Activated naive CD8-positive, alpha-beta T cell treated with anti-CD3 and anti-CD28 coated beads for 36 hours (primary cell): ENCODE measurements at regions not wholly inside any gene's neighbourhood (a gene's known extent, or its start where the extent isn't known, plus 50 kb on each side); places are given as distances from the start of the nearest gene placed in this dataset.
"Not testable (repeated sequence)": the region's sequence is repeated elsewhere in the genome, so short reads cannot be mapped to it uniquely, and the experiment has no call there.

Experiments used
- DNase-seq: peaks from one replicate; pipeline ENCODE4 v3.0.0; 2021
- H3K27ac Mint-ChIP-seq: one replicate; pipeline ENCODE4 v1.8.0; 2022; ENCODE audit warnings: mild to moderate bottlenecking, moderate library complexity, mixed read lengths
- H3K27me3 Mint-ChIP-seq: one replicate; pipeline ENCODE4 v1.8.0; 2022; ENCODE audit warnings: mild to moderate bottlenecking, mixed read lengths
- H3K36me3 Mint-ChIP-seq: one replicate; pipeline ENCODE4 v1.8.0; 2021; ENCODE audit warnings: mild to moderate bottlenecking, mixed read lengths
- H3K4me1 Mint-ChIP-seq: one replicate; pipeline ENCODE4 v1.8.0; 2021; ENCODE audit warnings: mixed read lengths
- H3K4me3 Mint-ChIP-seq: one replicate; pipeline ENCODE4 v1.8.0; 2022; ENCODE audit warnings: mild to moderate bottlenecking, moderate library complexity, mixed read lengths
- H3K9me3 Mint-ChIP-seq: one replicate; pipeline ENCODE4 v1.8.0; 2022; ENCODE audit warnings: mixed read lengths

DNA sequence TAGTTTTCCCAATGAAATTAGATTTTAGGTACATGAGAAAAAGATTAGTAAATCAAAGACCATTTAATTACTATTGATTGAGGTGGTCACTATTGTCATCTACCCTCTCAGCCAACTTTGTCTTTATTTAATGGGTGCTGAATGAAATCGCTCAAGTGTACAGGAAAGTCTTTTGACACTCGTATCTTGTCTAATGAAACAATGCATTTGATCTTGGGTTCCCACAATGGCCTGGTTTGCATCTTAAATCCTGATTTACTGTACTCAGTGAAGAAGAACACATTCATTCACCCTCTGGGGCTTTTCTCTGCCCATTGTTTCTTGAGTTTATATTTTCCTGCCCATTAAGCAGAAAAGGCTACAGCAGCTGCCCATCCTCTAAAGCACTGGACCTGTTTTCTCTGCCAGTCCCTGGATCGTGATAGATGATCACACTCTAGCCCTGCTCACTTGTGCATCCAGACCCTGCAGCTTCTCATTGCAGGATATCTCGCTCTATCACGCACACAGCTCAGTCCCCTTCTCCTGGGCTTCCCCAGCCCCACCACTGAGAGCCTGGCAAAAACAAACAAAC is 1369.3 kb downstream of the AACS start:
- H3K4me3 Mint-ChIP-seq, result no peak overlapping the region
- no peaks in the 10 kb centered on the region for H3K4me1 Mint-ChIP-seq
- no peaks in the 10 kb centered on the region for H3K36me3 Mint-ChIP-seq
- H3K27ac Mint-ChIP-seq, result no peak overlapping the region
- H3K9me3 Mint-ChIP-seq, result peaks cover 6% of the 10 kb centered on the region
- no peaks in the 10 kb centered on the region for H3K27me3 Mint-ChIP-seq
- no peak for DNase-seq

DNA sequence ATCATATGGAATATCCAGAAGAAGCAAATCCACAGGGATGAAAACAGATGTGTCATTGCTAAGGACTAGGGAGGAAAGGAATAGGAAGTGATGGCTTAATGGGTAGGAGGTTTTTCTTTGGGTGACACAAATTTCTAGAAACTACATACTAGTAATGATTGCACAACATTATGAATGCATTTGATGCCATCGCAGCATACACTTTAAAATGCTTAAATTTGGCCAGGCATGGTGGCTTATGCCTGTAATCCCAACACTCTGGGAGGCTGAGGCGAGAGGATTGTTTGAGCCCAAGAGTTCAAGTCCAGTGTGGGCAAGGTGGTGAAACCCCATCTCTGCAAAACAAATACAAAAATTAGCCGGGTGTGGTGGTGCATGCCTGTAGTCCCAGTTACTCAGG is 1370.8 kb downstream of the AACS start:
- Mint-ChIP-seq H3K36me3 (no peaks in the 10 kb centered on the region), H3K4me1 (no peaks in the 10 kb centered on the region), H3K27me3 (no peaks in the 10 kb centered on the region), H3K27ac (no peak overlapping the region), H3K4me3 (no peak overlapping the region), H3K9me3 (no peaks in the 10 kb centered on the region)
- DNase-seq, result no peak

GRCh38 chr12:126437934-126438333 is 1372.7 kb downstream of the AACS start:
- no peaks in the 10 kb centered on the region for H3K27me3 Mint-ChIP-seq
- H3K27ac Mint-ChIP-seq, result no peak overlapping the region
- H3K4me3 Mint-ChIP-seq, result no peak overlapping the region
- no peaks in the 10 kb centered on the region for H3K9me3 Mint-ChIP-seq
- DNase-seq, result no peak
- H3K36me3 Mint-ChIP-seq, result no peaks in the 10 kb centered on the region
- no peaks in the 10 kb centered on the region for H3K4me1 Mint-ChIP-seq

GRCh38 chr12:126443977-126444376 is 1378.7 kb downstream of the AACS start:
- H3K36me3 Mint-ChIP-seq, result no peaks in the 10 kb centered on the region
- H3K4me3 Mint-ChIP-seq, result no peak overlapping the region
- no peak overlapping the region for H3K27ac Mint-ChIP-seq
- H3K27me3 Mint-ChIP-seq, result no peaks in the 10 kb centered on the region
- DNase-seq, result no peak
- H3K9me3 Mint-ChIP-seq, result peaks cover 4% of the 10 kb centered on the region
- no peaks in the 10 kb centered on the region for H3K4me1 Mint-ChIP-seq

- Mint-ChIP-seq H3K4me1 (no peaks in the 10 kb centered on the region), H3K27ac (no peak overlapping the region), H3K36me3 (no peaks in the 10 kb centered on the region), H3K4me3 (no peak overlapping the region), H3K27me3 (no peaks in the 10 kb centered on the region), H3K9me3 (peaks cover 4% of the 10 kb centered on the region)
- no peak for DNase-seq
Measured at GRCh38 chr12:126447346-126447745, 1382.1 kb downstream of the AACS start.

DNA sequence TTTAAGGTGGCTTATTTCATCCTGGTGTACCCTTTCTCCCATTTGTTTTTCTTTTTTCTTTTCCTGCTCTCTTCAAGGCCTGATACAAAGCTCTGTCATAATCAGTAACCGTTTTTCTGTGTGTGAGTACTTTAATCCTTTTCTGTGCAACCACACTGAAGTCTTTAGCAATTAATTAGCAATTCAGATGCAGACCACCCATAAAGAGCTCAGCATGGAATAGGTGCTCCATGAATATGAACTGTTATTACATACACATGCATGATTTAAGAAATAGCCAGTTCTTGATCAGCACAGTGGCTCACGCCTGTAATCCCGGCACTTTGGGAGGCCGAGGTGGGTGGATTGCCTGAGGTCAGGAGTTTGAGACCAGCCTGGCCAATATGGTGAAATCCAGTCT is 1386.6 kb downstream of the AACS start:
- no peak overlapping the region for H3K27ac Mint-ChIP-seq
- H3K36me3 Mint-ChIP-seq, result no peaks in the 10 kb centered on the region
- no peaks in the 10 kb centered on the region for H3K27me3 Mint-ChIP-seq
- H3K4me3 Mint-ChIP-seq, result no peak overlapping the region
- no peaks in the 10 kb centered on the region for H3K9me3 Mint-ChIP-seq
- no peak for DNase-seq
- H3K4me1 Mint-ChIP-seq, result no peaks in the 10 kb centered on the region

DNA sequence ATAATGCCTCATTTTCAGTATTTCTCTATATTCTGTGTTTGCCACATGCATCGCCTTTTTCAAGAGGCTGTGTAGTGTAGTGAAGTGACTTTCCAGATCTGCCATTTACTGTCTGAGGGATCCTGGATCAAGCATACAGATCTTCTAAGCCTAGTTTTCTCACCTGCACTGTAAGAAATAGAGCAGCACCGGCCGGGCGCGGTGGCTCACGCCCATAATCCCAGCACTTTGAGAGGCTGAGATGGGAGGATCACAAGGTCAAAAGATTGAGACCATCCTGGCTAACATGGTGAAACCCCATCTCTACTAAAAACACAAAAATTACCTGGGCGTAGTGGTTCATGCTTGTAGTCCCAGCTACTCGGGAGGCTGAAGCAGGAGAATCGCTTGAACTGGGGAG is 1387.5 kb downstream of the AACS start:
- not testable (repeated sequence) for DNase-seq, H3K27ac Mint-ChIP-seq, H3K4me1 Mint-ChIP-seq, H3K4me3 Mint-ChIP-seq, H3K27me3 Mint-ChIP-seq, H3K9me3 Mint-ChIP-seq, H3K36me3 Mint-ChIP-seq

DNA sequence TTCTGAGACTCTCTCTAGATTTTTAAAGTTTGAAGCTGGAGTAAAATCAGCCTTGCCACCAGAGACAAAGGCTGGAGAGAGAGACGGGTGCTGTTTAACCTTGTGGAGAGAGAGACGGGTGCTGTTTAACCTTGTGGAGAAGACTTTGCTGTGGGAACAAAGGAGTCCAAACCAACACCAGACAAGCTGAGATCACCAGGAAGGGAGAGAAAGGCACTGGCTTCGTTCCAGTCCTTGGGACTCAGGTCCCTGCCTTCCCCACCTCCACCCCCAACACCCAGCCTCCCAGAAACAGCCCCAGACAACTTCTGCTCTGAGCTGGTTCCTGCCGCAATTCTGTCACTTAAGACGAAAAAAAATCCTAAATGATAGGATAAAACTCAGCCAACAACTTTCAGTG is 1389.3 kb downstream of the AACS start:
- Mint-ChIP-seq H3K27me3 (no peaks in the 10 kb centered on the region), H3K4me1 (no peaks in the 10 kb centered on the region), H3K36me3 (no peaks in the 10 kb centered on the region), H3K9me3 (no peaks in the 10 kb centered on the region), H3K4me3 (no peak overlapping the region), H3K27ac (no peak overlapping the region)
- no peak for DNase-seq

GRCh38 chr12:126457776-126458175 is 1392.5 kb downstream of the AACS start:
- DNase-seq, result no peak
- H3K4me3 Mint-ChIP-seq, result no peak overlapping the region
- no peaks in the 10 kb centered on the region for H3K4me1 Mint-ChIP-seq
- no peaks in the 10 kb centered on the region for H3K36me3 Mint-ChIP-seq
- no peak overlapping the region for H3K27ac Mint-ChIP-seq
- H3K27me3 Mint-ChIP-seq, result no peaks in the 10 kb centered on the region
- H3K9me3 Mint-ChIP-seq, result no peaks in the 10 kb centered on the region

GRCh38 chr12:126464153-126464552 is 1398.9 kb downstream of the AACS start:
- Mint-ChIP-seq H3K4me1 (no peaks in the 10 kb centered on the region), H3K36me3 (no peaks in the 10 kb centered on the region), H3K27me3 (no peaks in the 10 kb centered on the region), H3K4me3 (no peak overlapping the region), H3K9me3 (no peaks in the 10 kb centered on the region), H3K27ac (no peak overlapping the region)
- DNase-seq, result no peak

GRCh38 chr12:126469211-126469610 is 1404.0 kb downstream of the AACS start:
- Mint-ChIP-seq H3K27ac (no peak overlapping the region), H3K4me3 (no peak overlapping the region), H3K27me3 (no peaks in the 10 kb centered on the region), H3K9me3 (peaks cover 7% of the 10 kb centered on the region), H3K4me1 (no peaks in the 10 kb centered on the region), H3K36me3 (no peaks in the 10 kb centered on the region)
- no peak for DNase-seq

- Mint-ChIP-seq H3K36me3 (no peaks in the 10 kb centered on the region), H3K9me3 (peaks cover 9% of the 10 kb centered on the region), H3K27me3 (no peaks in the 10 kb centered on the region), H3K4me3 (no peak overlapping the region), H3K4me1 (no peaks in the 10 kb centered on the region), H3K27ac (no peak overlapping the region)
- no peak for DNase-seq
Measured at GRCh38 chr12:126474703-126475102, 1409.5 kb downstream of the AACS start.

DNA sequence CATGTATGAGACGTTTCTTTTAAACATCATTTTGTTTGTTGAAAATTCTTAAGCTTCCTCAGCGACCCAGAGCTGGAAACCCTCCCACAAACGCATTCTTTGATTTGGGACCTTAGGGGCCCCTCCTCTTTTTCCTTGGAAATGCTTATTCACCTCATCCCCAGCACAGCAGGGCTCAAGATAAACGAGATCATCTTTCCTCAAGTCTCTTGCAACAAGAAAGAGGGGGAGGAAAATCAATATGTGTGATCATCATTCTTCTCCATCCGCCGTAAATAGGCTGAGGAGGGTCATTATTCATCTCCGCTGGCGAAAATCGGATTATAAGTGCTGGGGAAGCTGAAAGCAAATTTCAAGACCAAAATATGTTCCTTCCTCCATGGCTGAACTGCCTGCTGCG is 1415.2 kb downstream of the AACS start:
- Mint-ChIP-seq H3K9me3 (peaks cover 1% of the 10 kb centered on the region), H3K27ac (no peak overlapping the region), H3K4me1 (no peaks in the 10 kb centered on the region), H3K27me3 (no peaks in the 10 kb centered on the region), H3K4me3 (no peak overlapping the region), H3K36me3 (no peaks in the 10 kb centered on the region)
- DNase-seq, result no peak

DNA sequence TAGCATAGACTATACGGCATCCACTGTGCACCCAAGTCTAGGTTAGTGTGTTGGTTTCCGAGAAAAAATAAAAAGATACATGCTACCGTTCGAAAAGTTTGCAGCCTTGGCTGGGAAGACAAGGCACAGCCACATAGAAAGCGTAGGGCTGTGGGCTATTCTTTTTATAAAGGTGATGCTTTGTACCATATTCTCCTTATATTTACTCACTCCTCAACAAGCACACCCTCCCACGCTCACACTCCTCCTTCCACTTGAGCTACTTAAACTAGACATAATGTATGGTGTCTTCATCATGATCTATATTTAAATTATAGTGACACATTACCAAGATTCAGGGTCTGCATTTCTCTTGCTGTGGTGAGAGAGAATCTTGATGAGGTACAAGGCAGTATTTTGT is 1416.5 kb downstream of the AACS start:
- Mint-ChIP-seq H3K27me3 (no peaks in the 10 kb centered on the region), H3K4me1 (no peaks in the 10 kb centered on the region), H3K4me3 (no peak overlapping the region), H3K27ac (no peak overlapping the region), H3K9me3 (peaks cover 1% of the 10 kb centered on the region), H3K36me3 (no peaks in the 10 kb centered on the region)
- no peak for DNase-seq

DNA sequence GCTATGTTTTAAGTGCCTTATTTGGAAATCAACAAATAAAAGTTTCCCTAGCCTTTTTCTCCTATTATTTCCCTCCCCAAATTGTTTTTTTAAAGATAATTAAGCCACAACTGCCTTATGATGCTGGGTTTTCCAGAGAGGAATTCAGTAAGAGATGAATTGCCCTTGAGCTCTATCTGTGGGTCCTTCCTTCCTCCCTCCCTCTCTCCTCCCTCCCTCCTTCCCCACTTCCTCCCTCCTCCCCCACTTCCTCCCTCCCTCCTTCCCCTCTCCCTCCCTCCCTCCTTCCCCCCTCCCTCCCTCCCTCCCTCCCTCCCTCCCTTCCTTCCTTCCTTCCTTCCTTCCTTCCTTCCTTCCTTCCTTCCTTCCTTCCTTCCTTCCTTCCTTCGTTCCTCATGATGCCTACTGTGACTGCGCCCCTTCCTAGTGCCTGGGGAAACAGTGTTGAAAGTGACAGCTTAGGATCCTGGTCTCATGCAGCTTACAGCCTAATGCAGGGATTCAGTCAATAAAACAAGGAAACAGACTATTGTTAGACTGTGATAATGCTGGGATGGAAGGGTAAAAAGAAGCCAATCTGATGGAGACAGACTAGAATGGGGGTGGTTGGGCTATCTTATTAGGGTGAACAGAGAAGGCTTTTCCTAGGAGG is 1417.1 kb downstream of the AACS start:
- no peaks in the 10 kb centered on the region for H3K4me1 Mint-ChIP-seq
- no peak overlapping the region for H3K4me3 Mint-ChIP-seq
- H3K36me3 Mint-ChIP-seq, result no peaks in the 10 kb centered on the region
- no peak for DNase-seq
- no peaks in the 10 kb centered on the region for H3K27me3 Mint-ChIP-seq
- peaks cover 1% of the 10 kb centered on the region for H3K9me3 Mint-ChIP-seq
- H3K27ac Mint-ChIP-seq, result no peak overlapping the region
